ENCODE measurements at regions not wholly inside any gene's neighbourhood (a gene's known extent, or its start where the extent isn't known, plus 50 kb on each side); places are given as distances from the start of the nearest gene placed in this dataset.

DNA sequence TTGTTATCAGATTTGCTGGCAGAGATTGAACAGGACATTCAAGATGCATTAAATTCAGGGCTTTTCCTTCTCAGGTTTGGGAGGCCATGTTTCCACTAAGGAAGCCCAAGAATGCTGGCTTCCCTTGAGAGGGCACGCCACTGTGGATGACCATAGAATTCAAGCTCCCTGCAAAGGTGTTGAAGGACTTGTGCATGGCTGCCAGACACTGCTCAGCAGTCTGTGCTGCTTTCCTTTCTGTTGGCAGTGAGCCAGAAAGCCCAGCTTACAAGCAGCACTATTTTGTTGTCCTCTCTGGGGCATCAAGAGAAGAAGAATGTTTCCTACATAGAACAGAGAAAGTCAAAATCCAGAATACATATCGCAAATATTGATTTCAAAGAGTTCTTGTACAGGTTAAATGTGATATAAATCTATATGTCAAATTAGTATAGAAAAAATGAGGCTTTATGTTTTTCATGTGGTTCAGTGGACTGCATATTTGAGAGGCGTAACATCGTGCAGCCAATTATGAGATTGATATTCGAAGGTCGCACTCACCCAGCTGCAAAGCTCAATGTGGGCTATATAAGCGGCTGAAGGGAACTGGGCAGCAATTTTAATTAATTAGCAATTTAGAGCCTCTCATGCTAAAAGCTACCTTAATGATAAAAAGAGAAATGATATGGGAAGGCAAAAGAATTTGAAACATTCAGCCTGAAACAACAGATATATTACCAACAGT, 103.1 kb upstream of the ISL1 start:
- DNase-seq (ENCODE audit: low spot score), result no peak

DNA sequence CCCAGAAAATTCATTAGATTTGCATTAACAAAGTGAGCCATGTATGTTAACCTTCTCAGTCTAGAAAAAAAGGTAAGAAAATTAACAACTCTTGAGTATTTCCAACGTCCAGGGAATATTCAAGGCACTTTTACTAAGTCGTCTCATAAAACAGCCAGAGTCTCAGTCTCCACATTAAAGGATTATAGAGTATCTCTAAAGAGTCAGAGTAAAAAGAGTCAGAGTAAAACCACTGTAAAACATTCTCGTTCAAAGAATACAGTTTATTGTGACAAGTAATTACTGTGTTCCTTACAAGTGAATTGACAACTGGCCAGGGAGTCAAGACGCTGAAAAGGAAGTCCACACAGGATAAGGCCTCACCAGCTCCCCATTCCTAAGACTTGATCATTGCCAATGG, 97.2 kb upstream of the ISL1 start:
- DNase-seq (ENCODE audit: low spot score), result no peak

DNA sequence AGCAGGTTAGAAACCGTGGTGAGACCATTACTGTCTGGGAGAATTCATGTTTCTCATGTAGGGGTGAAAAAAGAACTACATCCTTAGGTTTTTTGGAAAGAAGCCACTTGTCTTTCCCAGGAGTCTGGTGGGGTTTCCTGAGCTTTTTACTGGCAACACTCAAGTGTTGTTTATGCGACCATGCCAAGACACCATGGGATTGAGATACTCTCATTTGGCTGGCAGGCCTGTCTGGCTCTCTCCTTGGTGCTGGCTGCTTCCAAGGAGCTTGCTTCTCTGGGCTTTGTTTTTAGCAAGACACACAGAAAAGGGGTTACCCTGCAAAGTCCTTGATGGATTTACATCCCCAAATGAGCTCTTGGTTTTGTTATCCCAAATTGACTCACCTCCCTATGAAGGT, 80.9 kb upstream of the ISL1 start:
- no peak for DNase-seq (ENCODE audit: low spot score)

- no peak for DNase-seq (ENCODE audit: low spot score)
Observed at GRCh38 chr5:51326844-51327243, 56.4 kb upstream of the ISL1 start.
